Chondrocyte (in vitro differentiated cells): ENCODE measurements at regions not wholly inside any gene's neighbourhood (a gene's known extent, or its start where the extent isn't known, plus 50 kb on each side); places are given as distances from the start of the nearest gene placed in this dataset.

Experiments used
- DNase-seq: peaks from one replicate; pipeline ENCODE4 v3.0.0; 2021; ENCODE audit warnings: mixed read lengths, low spot score
- H3K27ac Mint-ChIP-seq: one replicate; pipeline ENCODE4 v1.8.0; 2021; ENCODE audit warnings: mild to moderate bottlenecking, moderate library complexity, mixed read lengths; ENCODE audit not compliant: unreplicated experiment
- H3K27me3 Mint-ChIP-seq: 2 replicates; pipeline ENCODE4 v1.8.0; 2021; ENCODE audit warnings: low read depth, mixed read lengths
- H3K36me3 Mint-ChIP-seq: 2 replicates; pipeline ENCODE4 v1.8.0; 2021; ENCODE audit warnings: low read depth, mixed read lengths
- H3K4me1 Mint-ChIP-seq: 2 replicates; pipeline ENCODE4 v1.8.0; 2021; ENCODE audit warnings: low read depth, mild to moderate bottlenecking, mixed read lengths
- H3K4me3 Mint-ChIP-seq: one replicate; pipeline ENCODE4 v1.8.0; 2021; ENCODE audit warnings: mild to moderate bottlenecking, moderate library complexity, mixed read lengths; ENCODE audit not compliant: unreplicated experiment
- H3K9me3 Mint-ChIP-seq: 2 replicates; pipeline ENCODE4 v1.8.0; 2021; ENCODE audit warnings: low read depth, mixed read lengths
- TF ChIP-seq, protein P1 (sequence below): fragments of 200-600 bp; sonication (generic); IDR thresholded peaks from 2 replicates; pipeline ENCODE4 v1.5.0; 2021; ENCODE audit warnings: antibody characterized with exemption, mild to moderate bottlenecking, moderate library complexity

DNA sequence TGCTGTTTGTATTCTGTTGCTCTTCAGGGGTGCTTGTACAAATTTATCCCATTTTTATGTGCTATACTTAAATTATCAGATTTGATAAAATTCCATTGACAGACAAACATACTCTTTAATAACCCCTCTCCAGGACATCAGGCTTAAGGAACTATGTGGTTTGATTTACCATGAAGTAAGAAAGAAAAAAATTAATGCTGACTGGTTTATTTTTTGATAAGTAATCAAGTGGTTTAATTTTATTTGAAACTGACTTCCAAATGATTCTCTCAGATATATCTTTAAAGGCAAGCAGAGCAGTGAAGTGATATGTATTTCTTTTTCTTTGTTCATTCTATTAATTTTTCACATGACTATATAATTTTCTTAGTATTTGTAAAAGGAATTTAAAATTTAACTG, 1168.1 kb downstream of the OLFM4 start:
- no peaks in the 10 kb centered on the region for H3K36me3 Mint-ChIP-seq
- no peaks in the 10 kb centered on the region for H3K4me1 Mint-ChIP-seq
- no peaks in the 10 kb centered on the region for H3K9me3 Mint-ChIP-seq
- H3K27me3 Mint-ChIP-seq: peaks cover 6% of the 10 kb centered on the region
- TF ChIP-seq, protein P1, sequence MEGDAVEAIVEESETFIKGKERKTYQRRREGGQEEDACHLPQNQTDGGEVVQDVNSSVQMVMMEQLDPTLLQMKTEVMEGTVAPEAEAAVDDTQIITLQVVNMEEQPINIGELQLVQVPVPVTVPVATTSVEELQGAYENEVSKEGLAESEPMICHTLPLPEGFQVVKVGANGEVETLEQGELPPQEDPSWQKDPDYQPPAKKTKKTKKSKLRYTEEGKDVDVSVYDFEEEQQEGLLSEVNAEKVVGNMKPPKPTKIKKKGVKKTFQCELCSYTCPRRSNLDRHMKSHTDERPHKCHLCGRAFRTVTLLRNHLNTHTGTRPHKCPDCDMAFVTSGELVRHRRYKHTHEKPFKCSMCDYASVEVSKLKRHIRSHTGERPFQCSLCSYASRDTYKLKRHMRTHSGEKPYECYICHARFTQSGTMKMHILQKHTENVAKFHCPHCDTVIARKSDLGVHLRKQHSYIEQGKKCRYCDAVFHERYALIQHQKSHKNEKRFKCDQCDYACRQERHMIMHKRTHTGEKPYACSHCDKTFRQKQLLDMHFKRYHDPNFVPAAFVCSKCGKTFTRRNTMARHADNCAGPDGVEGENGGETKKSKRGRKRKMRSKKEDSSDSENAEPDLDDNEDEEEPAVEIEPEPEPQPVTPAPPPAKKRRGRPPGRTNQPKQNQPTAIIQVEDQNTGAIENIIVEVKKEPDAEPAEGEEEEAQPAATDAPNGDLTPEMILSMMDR: no peak
- no peak overlapping the region for H3K27ac Mint-ChIP-seq
- DNase-seq: no peak
- no peak overlapping the region for H3K4me3 Mint-ChIP-seq

DNA sequence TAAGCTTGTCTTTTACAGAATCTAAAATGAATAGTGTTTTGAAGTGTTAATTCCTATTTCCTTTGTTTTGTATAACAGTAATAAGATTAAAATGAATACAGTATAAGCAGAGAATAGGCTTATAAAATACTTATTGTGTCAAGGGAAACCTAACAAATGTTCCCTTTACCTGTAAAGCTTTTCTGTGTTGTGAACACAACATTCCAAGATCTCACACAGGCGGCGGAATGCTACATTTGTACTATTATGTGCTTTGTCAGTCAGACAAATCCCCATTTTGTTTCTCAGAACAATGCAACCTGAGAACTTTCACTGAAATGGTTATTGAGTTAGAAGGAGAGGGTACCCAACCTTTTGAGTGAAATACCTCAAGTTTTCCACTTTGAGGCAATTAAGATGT, 1170.3 kb downstream of the OLFM4 start:
- Mint-ChIP-seq H3K36me3 (no peaks in the 10 kb centered on the region), H3K27me3 (peaks cover 2% of the 10 kb centered on the region), H3K4me1 (no peaks in the 10 kb centered on the region), H3K27ac (no peak overlapping the region), H3K9me3 (no peaks in the 10 kb centered on the region), H3K4me3 (no peak overlapping the region)
- TF ChIP-seq, protein P1: no peak
- no peak for DNase-seq

DNA sequence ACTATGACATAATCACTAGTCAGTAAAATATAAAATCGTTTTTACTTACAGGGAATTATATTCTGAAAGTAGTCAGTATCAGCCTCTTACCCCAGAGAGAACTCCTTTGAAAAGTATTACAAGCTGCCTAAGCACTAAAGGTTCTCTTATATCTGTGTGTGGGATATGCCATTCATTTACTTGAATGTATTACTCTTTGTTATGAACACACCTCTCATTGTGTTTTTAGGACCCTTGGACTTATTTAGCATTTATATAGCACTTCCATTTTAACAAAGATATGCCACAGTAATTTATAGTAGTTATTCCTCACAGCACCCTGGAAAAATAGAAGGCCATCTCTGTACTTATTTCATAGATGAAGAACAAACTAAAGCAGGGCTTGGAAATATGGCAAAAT, 1178.0 kb downstream of the OLFM4 start:
- no peaks in the 10 kb centered on the region for H3K36me3 Mint-ChIP-seq
- no peak overlapping the region for H3K27ac Mint-ChIP-seq
- no peak for DNase-seq
- H3K27me3 Mint-ChIP-seq: peaks cover 2% of the 10 kb centered on the region
- no peaks in the 10 kb centered on the region for H3K9me3 Mint-ChIP-seq
- TF ChIP-seq, protein P1: no peak
- H3K4me1 Mint-ChIP-seq: peaks cover 9% of the 10 kb centered on the region
- no peak overlapping the region for H3K4me3 Mint-ChIP-seq

DNA sequence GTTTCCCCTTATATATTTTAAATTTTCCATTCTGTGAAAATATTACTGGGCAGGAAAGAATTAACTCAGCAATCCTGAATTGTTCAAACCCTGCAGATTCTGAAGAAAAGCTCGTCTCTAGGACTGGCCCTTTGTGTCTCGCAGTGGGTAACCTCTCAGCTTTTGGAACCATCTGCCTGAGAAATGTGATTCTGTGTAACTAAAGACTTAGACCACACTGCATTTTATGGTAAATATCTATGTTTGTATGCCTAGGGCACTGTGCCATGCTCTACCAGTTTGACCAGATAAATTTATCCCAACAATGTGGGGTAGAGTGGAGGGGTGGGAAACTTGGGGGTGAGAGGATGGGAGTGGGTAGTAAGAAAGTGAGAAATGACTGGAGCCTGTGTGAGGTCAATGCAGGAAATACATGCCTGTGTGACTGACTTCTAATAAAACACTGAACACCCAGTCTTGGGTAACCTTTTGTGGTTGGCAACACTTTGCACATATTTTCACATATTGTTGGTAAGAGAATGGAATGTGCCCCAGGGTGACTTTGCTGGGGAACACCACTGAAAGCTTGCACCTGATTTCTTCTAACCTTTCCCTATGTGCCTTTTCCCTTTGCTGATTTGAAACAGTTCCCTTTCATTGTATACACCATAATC, 1181.9 kb downstream of the OLFM4 start:
- Mint-ChIP-seq H3K4me1 (peaks cover 9% of the 10 kb centered on the region), H3K27ac (peak overlapping the region; percentile 14), H3K27me3 (peaks cover 2% of the 10 kb centered on the region), H3K4me3 (no peak overlapping the region), H3K36me3 (no peaks in the 10 kb centered on the region), H3K9me3 (peaks cover 4% of the 10 kb centered on the region)
- DNase-seq: no peak
- TF ChIP-seq, protein P1: no peak

DNA sequence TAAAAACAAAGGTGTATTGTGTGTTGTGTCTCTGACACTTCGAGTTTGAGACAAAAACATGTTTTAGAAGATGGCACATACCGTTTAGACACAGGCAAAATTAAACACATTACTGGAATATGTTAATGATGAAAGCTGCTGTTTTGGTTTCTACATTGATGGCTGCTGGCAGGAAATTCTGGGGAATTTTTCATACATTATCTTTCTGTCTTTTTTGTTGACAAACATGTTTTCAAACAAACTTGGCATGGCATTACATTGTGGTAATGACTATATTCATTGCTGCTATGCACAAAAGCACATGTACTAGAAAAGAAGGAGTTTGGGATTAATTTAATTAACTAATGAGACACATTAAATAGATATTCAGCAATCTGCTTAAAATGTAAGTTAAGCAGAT, 1187.6 kb downstream of the OLFM4 start:
- Mint-ChIP-seq H3K36me3 (no peaks in the 10 kb centered on the region), H3K9me3 (peaks cover 24% of the 10 kb centered on the region), H3K27ac (no peak overlapping the region), H3K4me3 (no peak overlapping the region), H3K27me3 (no peaks in the 10 kb centered on the region), H3K4me1 (no peaks in the 10 kb centered on the region)
- DNase-seq: no peak
- TF ChIP-seq, protein P1: no peak
